ENCODE measurements at regions not wholly inside any gene's neighbourhood (a gene's known extent, or its start where the extent isn't known, plus 50 kb on each side); places are given as distances from the start of the nearest gene placed in this dataset.

DNA sequence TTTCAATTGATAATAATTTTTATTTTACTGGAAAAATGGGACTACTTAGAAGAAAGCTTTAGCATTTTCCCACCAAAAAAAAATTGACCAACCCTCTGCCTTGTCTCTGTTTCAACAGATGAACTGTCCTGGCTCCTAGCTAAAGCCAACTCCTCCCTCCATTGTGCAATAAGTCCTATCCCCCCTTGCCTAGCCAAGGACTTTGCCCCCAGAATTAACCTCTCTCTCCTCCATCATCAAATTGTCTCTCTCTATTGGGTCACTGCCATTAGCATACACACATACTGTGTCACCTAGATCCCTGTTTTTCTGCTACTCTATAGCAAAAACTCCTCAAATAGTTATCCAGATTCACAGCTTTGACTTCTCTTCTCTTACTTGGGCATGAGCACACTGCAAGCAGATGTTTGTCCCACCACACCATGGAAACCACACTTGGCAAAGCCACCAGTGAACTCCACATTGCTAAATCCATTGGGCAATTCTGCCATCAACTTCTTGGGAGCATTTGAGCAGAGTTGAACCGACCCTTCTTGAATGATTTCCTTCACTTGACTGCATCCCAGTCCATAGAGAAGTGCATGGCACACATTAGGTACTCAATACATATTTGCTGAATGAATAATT is 91.4 kb upstream of the NEBL start:
- no peak for DNase-seq (ENCODE audit: low read depth in 2 of 2)

- peak; percentile 19 to 51 for DNase-seq (ENCODE audit: low read depth in 2 of 2)
Observed at GRCh38 chr10:20986049-20986448, 88.9 kb upstream of the NEBL start.

- DNase-seq (ENCODE audit: low read depth in 2 of 2): no peak
Observed at GRCh38 chr10:20984662-20985061, 87.6 kb upstream of the NEBL start.

GRCh38 chr10:20981419-20981953 is 84.4 kb upstream of the NEBL start:
- no peak for DNase-seq (ENCODE audit: low read depth in 2 of 2)

DNA sequence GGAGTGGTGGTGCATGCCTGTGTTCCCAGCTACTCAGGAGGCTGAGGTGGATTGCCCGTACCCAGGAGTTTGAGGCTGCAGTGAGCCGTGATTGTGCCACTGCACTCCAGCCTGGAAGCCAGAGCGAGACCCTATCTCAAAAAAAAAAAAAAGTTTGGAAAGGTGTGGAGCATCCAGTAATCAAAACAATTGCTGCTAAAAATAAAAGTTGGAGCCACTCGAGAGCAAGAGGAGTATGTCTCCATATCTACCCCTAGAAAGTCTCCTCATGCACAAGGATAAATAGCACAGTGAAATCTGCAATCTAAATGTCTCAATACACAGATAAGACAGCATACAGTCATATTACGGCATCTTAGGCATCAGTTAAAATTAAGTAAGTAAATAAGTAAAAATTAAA is 81.5 kb upstream of the NEBL start:
- no peak for DNase-seq (ENCODE audit: low read depth in 2 of 2)

- DNase-seq (ENCODE audit: low read depth in 2 of 2): no peak
Observed at GRCh38 chr10:20977300-20977699, 80.2 kb upstream of the NEBL start.

DNA sequence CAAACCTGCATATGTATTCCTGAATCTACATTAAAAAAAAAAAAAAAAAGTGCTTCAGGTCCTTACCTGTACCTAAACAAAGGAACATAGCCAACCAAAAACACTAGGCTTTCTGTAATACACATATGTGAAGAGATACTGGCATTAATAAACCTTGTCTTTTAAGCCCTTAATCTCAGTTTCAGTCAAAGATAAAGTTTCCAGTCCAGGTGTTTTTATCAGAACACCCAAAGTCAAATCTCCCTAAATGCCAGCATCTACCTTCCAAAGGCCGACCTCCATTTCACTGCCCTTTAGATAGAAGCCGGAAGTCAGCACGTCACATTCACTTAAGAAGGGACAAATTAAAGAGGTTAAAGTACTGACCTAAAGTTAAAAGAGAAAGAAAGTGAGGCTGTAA is 79.8 kb upstream of the NEBL start:
- no peak for DNase-seq (ENCODE audit: low read depth in 2 of 2)

DNA sequence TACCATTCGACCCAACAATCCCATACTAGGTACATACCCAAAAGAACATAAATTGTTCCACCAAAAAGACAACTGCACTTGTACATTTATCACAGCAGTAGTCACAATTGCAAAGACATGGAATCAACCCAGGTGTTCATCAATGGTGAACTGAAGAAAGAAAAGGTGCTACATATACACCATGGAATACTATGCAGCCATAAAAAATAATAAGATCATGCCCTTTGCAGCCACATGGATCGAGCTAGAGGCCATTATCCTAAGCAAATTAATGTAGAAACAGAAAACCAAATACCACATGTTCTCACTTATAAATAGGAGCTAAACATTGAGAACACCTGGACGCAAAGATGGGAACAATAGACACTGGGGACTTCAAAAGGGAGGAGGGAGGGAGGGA is 79.3 kb upstream of the NEBL start:
- DNase-seq (ENCODE audit: low read depth in 2 of 2): no peak

- DNase-seq (ENCODE audit: low read depth in 2 of 2): no peak
Observed at GRCh38 chr10:20975236-20975635, 78.1 kb upstream of the NEBL start.

- no peak for DNase-seq (ENCODE audit: low read depth in 2 of 2)
Observed at GRCh38 chr10:20972925-20973324, 75.8 kb upstream of the NEBL start.

GRCh38 chr10:20971901-20972300 is 74.8 kb upstream of the NEBL start:
- DNase-seq (ENCODE audit: low read depth in 2 of 2): no peak

GRCh38 chr10:20970708-20971107 is 73.6 kb upstream of the NEBL start:
- DNase-seq (ENCODE audit: low read depth in 2 of 2): no peak

DNA sequence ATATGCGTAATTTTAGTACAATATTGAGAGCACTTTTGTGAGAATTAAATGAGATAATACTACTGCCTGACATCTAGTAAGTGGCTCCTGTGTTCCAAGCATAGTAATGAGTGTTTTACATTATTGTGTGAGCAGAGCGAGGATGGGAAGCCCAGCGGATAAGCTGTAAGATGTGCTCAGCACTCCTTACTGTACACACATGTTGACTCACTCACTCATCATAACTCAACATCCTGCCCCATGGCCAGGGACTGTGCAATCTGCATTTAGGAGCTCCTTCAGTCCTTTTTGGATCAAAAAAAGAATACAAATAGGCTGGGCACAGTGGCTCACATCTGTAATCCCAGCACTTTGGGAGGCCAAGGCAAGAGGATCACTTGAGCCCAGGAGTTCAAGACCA is 72.9 kb upstream of the NEBL start:
- peak in 1 of 2 donors; percentile 35 for DNase-seq (ENCODE audit: low read depth in 2 of 2)

- DNase-seq (ENCODE audit: low read depth in 2 of 2): no peak
Observed at GRCh38 chr10:20966426-20966825, 69.3 kb upstream of the NEBL start.

- no peak for DNase-seq (ENCODE audit: low read depth in 2 of 2)
Observed at GRCh38 chr10:20963721-20964595, 66.8 kb upstream of the NEBL start.

DNA sequence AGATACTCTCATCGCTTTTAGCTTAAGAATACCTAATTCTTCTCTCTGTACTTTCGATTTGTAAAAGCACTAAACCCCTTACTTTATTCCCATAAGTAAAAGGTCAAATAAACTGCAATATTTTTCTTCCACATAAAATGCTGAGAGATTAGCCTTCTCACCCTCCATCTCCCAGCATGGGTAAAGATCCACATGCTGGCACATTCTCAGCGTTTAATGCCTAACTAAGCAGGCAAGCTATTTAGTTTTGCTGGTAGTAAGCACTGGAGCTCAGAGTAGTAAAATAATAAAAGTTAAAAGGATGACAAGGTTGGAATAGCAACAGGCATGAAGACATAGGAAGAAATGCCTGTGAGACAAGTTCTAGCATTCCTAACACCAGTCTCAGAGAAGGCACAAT is 65.9 kb upstream of the NEBL start:
- no peak for DNase-seq (ENCODE audit: low read depth in 2 of 2)

GRCh38 chr10:20962165-20962564 is 65.1 kb upstream of the NEBL start:
- no peak for DNase-seq (ENCODE audit: low read depth in 2 of 2)

DNA sequence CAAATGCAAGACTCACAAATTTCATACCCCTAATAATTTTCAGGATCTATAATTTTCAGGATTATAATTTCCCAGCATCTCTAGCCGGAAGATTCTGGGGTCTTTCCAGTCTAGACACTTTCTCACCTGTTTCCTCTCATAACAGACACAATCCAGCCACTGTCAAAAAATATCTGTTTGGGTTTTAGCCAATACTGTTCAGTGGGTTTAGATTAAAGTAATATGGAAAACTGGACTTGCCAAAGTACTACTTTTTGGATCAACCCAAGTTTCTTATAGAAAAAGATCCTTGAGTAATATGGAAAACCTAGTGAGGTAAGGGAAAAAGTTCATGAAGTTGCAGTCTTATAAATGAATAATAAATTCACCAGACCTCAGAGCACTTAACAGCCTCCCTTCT is 62.1 kb upstream of the NEBL start:
- no peak for DNase-seq (ENCODE audit: low read depth in 2 of 2)

- no peak for DNase-seq (ENCODE audit: low read depth in 2 of 2)
Observed at GRCh38 chr10:20958764-20959163, 61.7 kb upstream of the NEBL start.

- no peak for DNase-seq (ENCODE audit: low read depth in 2 of 2)
Observed at GRCh38 chr10:20958225-20958624, 61.1 kb upstream of the NEBL start.

DNA sequence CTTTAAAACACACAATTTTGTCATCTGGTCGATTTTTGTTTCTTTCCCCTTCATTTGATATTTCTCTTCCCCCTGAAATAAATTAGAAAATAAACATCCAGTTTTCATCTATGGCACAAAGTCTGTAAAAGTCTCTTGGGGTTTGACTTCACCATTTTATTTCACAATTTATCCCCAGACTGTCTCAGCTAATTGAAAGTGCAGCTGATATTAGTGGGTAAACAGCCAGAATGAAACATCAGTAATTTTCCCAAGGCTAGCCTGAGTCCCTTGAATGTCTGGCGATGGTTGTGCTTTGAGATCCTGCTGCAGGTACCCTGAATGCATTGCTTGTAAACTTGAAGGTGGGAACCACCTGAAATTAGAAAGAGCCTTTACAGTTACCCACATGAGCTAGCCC is 60.6 kb upstream of the NEBL start:
- DNase-seq (ENCODE audit: low read depth in 2 of 2): no peak

GRCh38 chr10:20956843-20957242 is 59.7 kb upstream of the NEBL start:
- no peak for DNase-seq (ENCODE audit: low read depth in 2 of 2)

GRCh38 chr10:20955355-20955893 is 58.3 kb upstream of the NEBL start:
- no peak for DNase-seq (ENCODE audit: low read depth in 2 of 2)

Measured in dermis microvascular lymphatic vessel endothelial cell (primary cell).